Esophagus squamous epithelium (tissue), 4 donors: ENCODE measurements at regions not wholly inside any gene's neighbourhood (a gene's known extent, or its start where the extent isn't known, plus 50 kb on each side); places are given as distances from the start of the nearest gene placed in this dataset.

Experiments
- CTCF ChIP-seq, 6 experiments: fragments of 450-650 bp in 4 of 6; fragments of 200-600 bp in 2 of 6; sonication (generic) in 2 of 6; IDR thresholded peaks; one replicate each; pipeline ENCODE4 v1.5.1; 2016 to 2019; ENCODE audit warnings: antibody characterized with exemption in 6 of 6, mild to moderate bottlenecking in 4 of 6, moderate library complexity in 4 of 6
- POLR2A ChIP-seq, 4 donors: fragments of 450-650 bp; IDR thresholded peaks; one replicate each; pipeline ENCODE4 v1.6.1; 2017; ENCODE audit warnings: antibody characterized with exemption in 4 of 4, mild to moderate bottlenecking in 4 of 4, moderate library complexity in 3 of 4

- TF ChIP-seq CTCF (IDR thresholded peaks at IDR 0.05): no peak
- no peak for TF ChIP-seq POLR2A (IDR thresholded peaks at IDR 0.05)
These were observed 102.2 kb upstream of the LPP start for GRCh38 chr3:188051801-188052168.
